Left kidney (tissue), 1 donor: ENCODE measurements at regions not wholly inside any gene's neighbourhood (a gene's known extent, or its start where the extent isn't known, plus 50 kb on each side); places are given as distances from the start of the nearest gene placed in this dataset.
"Not testable (repeated sequence)": the region's sequence is repeated elsewhere in the genome, so short reads cannot be mapped to it uniquely, and the experiment has no call there.

Experiments
- DNase-seq: peaks from one replicate; pipeline ENCODE4 v3.0.0-alpha.2; 2013

GRCh38 chr12:76664731-76665130 lies 99.2 kb upstream of the ZDHHC17 start:
- DNase-seq = no peak

- DNase-seq = no peak
Measured at GRCh38 chr12:76666290-76666835, 97.6 kb upstream of the ZDHHC17 start.

- no peak for DNase-seq
Measured at GRCh38 chr12:76669981-76670380, 93.9 kb upstream of the ZDHHC17 start.

GRCh38 chr12:76670776-76671175 lies 93.1 kb upstream of the ZDHHC17 start:
- DNase-seq = no peak

- DNase-seq = no peak
Measured at GRCh38 chr12:76674669-76675315, 89.1 kb upstream of the ZDHHC17 start.

GRCh38 chr12:76676261-76676660 lies 87.7 kb upstream of the ZDHHC17 start:
- DNase-seq = not testable (repeated sequence)

GRCh38 chr12:76678992-76679391 lies 84.9 kb upstream of the ZDHHC17 start:
- no peak for DNase-seq

- no peak for DNase-seq
Measured at GRCh38 chr12:76679778-76680177, 84.1 kb upstream of the ZDHHC17 start.

GRCh38 chr12:76680940-76681339 lies 83.0 kb upstream of the ZDHHC17 start:
- DNase-seq = no peak

GRCh38 chr12:76685246-76685678 lies 78.7 kb upstream of the ZDHHC17 start:
- DNase-seq = no peak

GRCh38 chr12:76687981-76688380 lies 75.9 kb upstream of the ZDHHC17 start:
- DNase-seq = no peak

GRCh38 chr12:76688631-76689030 lies 75.3 kb upstream of the ZDHHC17 start:
- no peak for DNase-seq

- DNase-seq = no peak
Measured at GRCh38 chr12:76690921-76691700, 72.8 kb upstream of the ZDHHC17 start.

- DNase-seq = no peak
Measured at GRCh38 chr12:76692846-76693245, 71.1 kb upstream of the ZDHHC17 start.

- DNase-seq = no peak
Measured at GRCh38 chr12:76694369-76694768, 69.5 kb upstream of the ZDHHC17 start.

- DNase-seq = no peak
Measured at GRCh38 chr12:76696186-76696585, 67.7 kb upstream of the ZDHHC17 start.

- DNase-seq = no peak
Measured at GRCh38 chr12:76697849-76698248, 66.1 kb upstream of the ZDHHC17 start.

GRCh38 chr12:76698316-76698715 lies 65.6 kb upstream of the ZDHHC17 start:
- DNase-seq = no peak

GRCh38 chr12:76698966-76699365 lies 64.9 kb upstream of the ZDHHC17 start:
- no peak for DNase-seq

- no peak for DNase-seq
Measured at GRCh38 chr12:76701690-76702089, 62.2 kb upstream of the ZDHHC17 start.

GRCh38 chr12:76702946-76703345 lies 61.0 kb upstream of the ZDHHC17 start:
- no peak for DNase-seq

- DNase-seq = no peak
Measured at GRCh38 chr12:76704693-76705092, 59.2 kb upstream of the ZDHHC17 start.

- no peak for DNase-seq
Measured at GRCh38 chr12:76706101-76706500, 57.8 kb upstream of the ZDHHC17 start.

- DNase-seq = no peak
Measured at GRCh38 chr12:76706761-76707160, 57.2 kb upstream of the ZDHHC17 start.
